Liver (tissue), 8 donors: ENCODE measurements at regions not wholly inside any gene's neighbourhood (a gene's known extent, or its start where the extent isn't known, plus 50 kb on each side); places are given as distances from the start of the nearest gene placed in this dataset.

Source experiments
- DNase-seq: peaks from one replicate; pipeline ENCODE4 v3.0.0-alpha.2; 2017; ENCODE audit warnings: low spot score
- H3K27ac ChIP-seq, 2 donors: one replicate each; pipeline ENCODE4 v1.7.0; 2013; ENCODE audit warnings: inconsistent platforms in 2 of 2, low read length in 2 of 2, control low read depth in 1 of 2, low read depth in 1 of 2, mild to moderate bottlenecking in 1 of 2
- H3K27me3 ChIP-seq, 4 donors: one replicate each; pipeline versions ENCODE4 v1.6.1 to v1.7.0; 2013; ENCODE audit warnings: low read length in 3 of 4, inconsistent platforms in 1 of 4, mild to moderate bottlenecking in 1 of 4, moderate library complexity in 1 of 4; ENCODE audit not compliant: control insufficient read depth in 4 of 4, insufficient read depth in 4 of 4
- H3K36me3 ChIP-seq, 4 donors: one replicate each; pipeline versions ENCODE4 v1.6.1 to v1.7.0; 2013; ENCODE audit warnings: low read length in 3 of 4, mild to moderate bottlenecking in 3 of 4, low read depth in 1 of 4, moderate library complexity in 1 of 4; ENCODE audit not compliant: control insufficient read depth in 4 of 4, insufficient read depth in 3 of 4
- H3K4me1 ChIP-seq, 4 donors: one replicate each; pipeline versions ENCODE4 v1.6.1 to v1.7.0; 2013; ENCODE audit warnings: low read length in 3 of 4, mild to moderate bottlenecking in 3 of 4, moderate library complexity in 1 of 4; ENCODE audit not compliant: control insufficient read depth in 4 of 4, insufficient read depth in 4 of 4
- H3K4me3 ChIP-seq, 3 donors: one replicate each; pipeline versions ENCODE4 v1.6.1 to v1.7.0; 2013; ENCODE audit warnings: low read length in 3 of 3, control low read depth in 1 of 3, low read depth in 1 of 3, mild to moderate bottlenecking in 1 of 3
- H3K9ac ChIP-seq, 2 donors: one replicate each; pipeline ENCODE4 v1.7.0; 2013; ENCODE audit warnings: low read length in 2 of 2, mild to moderate bottlenecking in 2 of 2, moderate library complexity in 2 of 2, control low read depth in 1 of 2, low read depth in 1 of 2
- H3K9me3 ChIP-seq, 4 donors: one replicate each; pipeline versions ENCODE4 v1.6.1 to v1.7.0; 2013; ENCODE audit warnings: low read length in 3 of 4; ENCODE audit not compliant: control insufficient read depth in 4 of 4
- EGR1 ChIP-seq, 2 donors: IDR thresholded peaks; 2 replicates each; pipeline ENCODE4 v1.6.1; 2016 to 2018; ENCODE audit warnings: antibody characterized with exemption in 2 of 2, low read depth in 2 of 2
- FOXA1 ChIP-seq: IDR thresholded peaks from 2 replicates; pipeline ENCODE4 v1.6.1; 2016; ENCODE audit warnings: antibody characterized with exemption
- FOXA2 ChIP-seq: IDR thresholded peaks from 2 replicates; pipeline ENCODE4 v1.6.1; 2016; ENCODE audit warnings: antibody characterized with exemption
- GABPA ChIP-seq, 2 donors: IDR thresholded peaks in 1 of 2; conservative IDR thresholded peaks in 1 of 2; 2 replicates each; pipeline ENCODE4 v1.6.1; 2016; ENCODE audit warnings: antibody characterized with exemption in 2 of 2, mild to moderate bottlenecking in 1 of 2, moderate library complexity in 1 of 2
- HNF4A ChIP-seq, 2 donors: conservative IDR thresholded peaks; 2 replicates each; pipeline ENCODE4 v1.6.1; 2016; ENCODE audit warnings: antibody characterized with exemption in 2 of 2, mild to moderate bottlenecking in 2 of 2
- HNF4G ChIP-seq: IDR thresholded peaks from 2 replicates; pipeline ENCODE4 v1.6.1; 2016; ENCODE audit warnings: antibody characterized with exemption
- JUND ChIP-seq, 2 donors: IDR thresholded peaks; 2 replicates each; pipeline ENCODE4 v1.6.1; 2016; ENCODE audit warnings: antibody characterized with exemption in 2 of 2
- NR2F2 ChIP-seq: IDR thresholded peaks from 2 replicates; pipeline ENCODE4 v1.6.1; 2016; ENCODE audit warnings: antibody characterized with exemption
- RAD21 ChIP-seq, 2 donors: IDR thresholded peaks; 2 replicates each; pipeline ENCODE4 v1.6.1; 2016; ENCODE audit warnings: antibody characterized with exemption in 2 of 2, mild to moderate bottlenecking in 2 of 2
- RXRA ChIP-seq, 2 donors: IDR thresholded peaks; 2 replicates each; pipeline ENCODE4 v1.6.1; 2017 to 2018; ENCODE audit warnings: antibody characterized with exemption in 2 of 2, mild to moderate bottlenecking in 1 of 2
- SP1 ChIP-seq: IDR thresholded peaks from 2 replicates; pipeline ENCODE4 v1.6.1; 2018; ENCODE audit warnings: antibody characterized with exemption, mild to moderate bottlenecking
- TAF1 ChIP-seq: conservative IDR thresholded peaks from 2 replicates; pipeline ENCODE4 v1.6.1; 2016; ENCODE audit warnings: antibody characterized with exemption, mild to moderate bottlenecking
- YY1 ChIP-seq: IDR thresholded peaks from 2 replicates; pipeline ENCODE4 v1.6.1; 2016; ENCODE audit warnings: antibody characterized with exemption, mild to moderate bottlenecking
- WGBS: extraction: QIAGEN DNeasy Blood & Tissue Kit; methylation state at CpG from one replicate; pipeline ENCODE4 v1.1.7; 2013; 5-methylcytosine and 5-hydroxymethylcytosine counted together
- TF ChIP-seq, protein P1 (sequence below): IDR thresholded peaks from 2 replicates; pipeline ENCODE4 v1.6.1; 2016; ENCODE audit warnings: antibody characterized with exemption
- TF ChIP-seq, protein P2 (sequence below): IDR thresholded peaks from 2 replicates; pipeline ENCODE4 v1.6.1; 2016; ENCODE audit warnings: antibody characterized with exemption, mild to moderate bottlenecking
- TF ChIP-seq, protein P3 (sequence below): IDR thresholded peaks from 2 replicates; pipeline ENCODE4 v1.6.1; 2016; ENCODE audit warnings: antibody characterized with exemption
- TF ChIP-seq, protein P4 (sequence below): IDR thresholded peaks from 2 replicates; pipeline ENCODE4 v1.6.1; 2016; ENCODE audit warnings: antibody characterized with exemption
- TF ChIP-seq, protein P5 (sequence below): fragments of 150-350 bp; IDR thresholded peaks from 2 replicates; pipeline ENCODE4 v1.5.1; 2017; ENCODE audit warnings: improper control_type of control experiment, low read depth, low read length; ENCODE audit not compliant: missing input control
- donor health status: healthy.
- donor health status: healthy.
- donor health status: healthy.
- donor health status: healthy.
- donor health status: healthy.

DNA sequence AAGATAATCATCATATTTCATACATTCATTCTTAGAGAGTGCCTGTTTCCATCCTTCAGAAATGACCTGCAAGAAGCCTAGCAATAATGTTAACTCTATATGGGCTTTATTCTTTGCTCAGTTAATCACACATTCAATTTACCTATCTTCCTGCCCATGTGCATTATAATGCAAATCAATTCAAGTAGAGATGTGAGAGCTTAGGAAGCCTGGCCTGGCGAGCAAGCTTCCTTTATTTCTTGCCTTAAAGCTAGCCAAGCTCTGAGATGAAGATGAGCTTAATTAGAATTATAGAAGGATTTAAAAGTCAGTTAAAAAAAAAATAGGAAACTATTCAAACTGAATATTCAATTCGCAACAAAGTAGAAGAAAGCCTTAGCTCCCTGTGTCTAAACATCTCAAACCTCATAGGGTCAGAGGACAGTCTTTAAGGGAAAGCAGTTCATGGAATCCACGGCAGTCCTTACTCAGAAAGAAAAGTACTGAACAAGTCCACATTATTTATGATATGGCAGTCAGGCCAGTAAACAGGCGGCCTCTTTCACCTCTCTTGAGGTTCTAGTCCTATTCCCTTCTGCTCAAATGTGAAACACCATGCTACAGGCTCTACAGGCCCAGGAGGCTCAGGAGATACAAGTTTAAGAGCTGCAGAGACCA, 214.1 kb downstream of the TFEC start:
- Histone ChIP-seq H3K4me3 (no peak overlapping the region), H3K36me3 (no peaks in the 10 kb centered on the region), H3K9me3 (no peaks in the 10 kb centered on the region), H3K9ac (no peak overlapping the region), H3K27ac (no peak overlapping the region), H3K4me1 (no peaks in the 10 kb centered on the region), H3K27me3 (no peaks in the 10 kb centered on the region)
- TF ChIP-seq GABPA (IDR thresholded peaks at IDR 0.05 in 1 of 2, conservative IDR thresholded peaks at IDR 0.05 in 1 of 2) = no peak
- no peak for TF ChIP-seq FOXA2
- TF ChIP-seq SP1 = no peak
- TF ChIP-seq HNF4G = no peak
- TF ChIP-seq, protein P1, sequence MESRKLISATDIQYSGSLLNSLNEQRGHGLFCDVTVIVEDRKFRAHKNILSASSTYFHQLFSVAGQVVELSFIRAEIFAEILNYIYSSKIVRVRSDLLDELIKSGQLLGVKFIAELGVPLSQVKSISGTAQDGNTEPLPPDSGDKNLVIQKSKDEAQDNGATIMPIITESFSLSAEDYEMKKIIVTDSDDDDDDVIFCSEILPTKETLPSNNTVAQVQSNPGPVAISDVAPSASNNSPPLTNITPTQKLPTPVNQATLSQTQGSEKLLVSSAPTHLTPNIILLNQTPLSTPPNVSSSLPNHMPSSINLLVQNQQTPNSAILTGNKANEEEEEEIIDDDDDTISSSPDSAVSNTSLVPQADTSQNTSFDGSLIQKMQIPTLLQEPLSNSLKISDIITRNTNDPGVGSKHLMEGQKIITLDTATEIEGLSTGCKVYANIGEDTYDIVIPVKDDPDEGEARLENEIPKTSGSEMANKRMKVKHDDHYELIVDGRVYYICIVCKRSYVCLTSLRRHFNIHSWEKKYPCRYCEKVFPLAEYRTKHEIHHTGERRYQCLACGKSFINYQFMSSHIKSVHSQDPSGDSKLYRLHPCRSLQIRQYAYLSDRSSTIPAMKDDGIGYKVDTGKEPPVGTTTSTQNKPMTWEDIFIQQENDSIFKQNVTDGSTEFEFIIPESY = no peak
- TF ChIP-seq JUND (IDR thresholded peaks at IDR 0.05) = no peak
- TF ChIP-seq EGR1 (IDR thresholded peaks at IDR 0.05; ENCODE audit: low read depth in 2 of 2) = no peak
- TF ChIP-seq, protein P2, sequence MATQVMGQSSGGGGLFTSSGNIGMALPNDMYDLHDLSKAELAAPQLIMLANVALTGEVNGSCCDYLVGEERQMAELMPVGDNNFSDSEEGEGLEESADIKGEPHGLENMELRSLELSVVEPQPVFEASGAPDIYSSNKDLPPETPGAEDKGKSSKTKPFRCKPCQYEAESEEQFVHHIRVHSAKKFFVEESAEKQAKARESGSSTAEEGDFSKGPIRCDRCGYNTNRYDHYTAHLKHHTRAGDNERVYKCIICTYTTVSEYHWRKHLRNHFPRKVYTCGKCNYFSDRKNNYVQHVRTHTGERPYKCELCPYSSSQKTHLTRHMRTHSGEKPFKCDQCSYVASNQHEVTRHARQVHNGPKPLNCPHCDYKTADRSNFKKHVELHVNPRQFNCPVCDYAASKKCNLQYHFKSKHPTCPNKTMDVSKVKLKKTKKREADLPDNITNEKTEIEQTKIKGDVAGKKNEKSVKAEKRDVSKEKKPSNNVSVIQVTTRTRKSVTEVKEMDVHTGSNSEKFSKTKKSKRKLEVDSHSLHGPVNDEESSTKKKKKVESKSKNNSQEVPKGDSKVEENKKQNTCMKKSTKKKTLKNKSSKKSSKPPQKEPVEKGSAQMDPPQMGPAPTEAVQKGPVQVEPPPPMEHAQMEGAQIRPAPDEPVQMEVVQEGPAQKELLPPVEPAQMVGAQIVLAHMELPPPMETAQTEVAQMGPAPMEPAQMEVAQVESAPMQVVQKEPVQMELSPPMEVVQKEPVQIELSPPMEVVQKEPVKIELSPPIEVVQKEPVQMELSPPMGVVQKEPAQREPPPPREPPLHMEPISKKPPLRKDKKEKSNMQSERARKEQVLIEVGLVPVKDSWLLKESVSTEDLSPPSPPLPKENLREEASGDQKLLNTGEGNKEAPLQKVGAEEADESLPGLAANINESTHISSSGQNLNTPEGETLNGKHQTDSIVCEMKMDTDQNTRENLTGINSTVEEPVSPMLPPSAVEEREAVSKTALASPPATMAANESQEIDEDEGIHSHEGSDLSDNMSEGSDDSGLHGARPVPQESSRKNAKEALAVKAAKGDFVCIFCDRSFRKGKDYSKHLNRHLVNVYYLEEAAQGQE = no peak
- no peak for TF ChIP-seq RXRA (IDR thresholded peaks at IDR 0.05)
- TF ChIP-seq YY1 = no peak
- no peak for TF ChIP-seq TAF1
- no peak for TF ChIP-seq FOXA1
- TF ChIP-seq, protein P3, sequence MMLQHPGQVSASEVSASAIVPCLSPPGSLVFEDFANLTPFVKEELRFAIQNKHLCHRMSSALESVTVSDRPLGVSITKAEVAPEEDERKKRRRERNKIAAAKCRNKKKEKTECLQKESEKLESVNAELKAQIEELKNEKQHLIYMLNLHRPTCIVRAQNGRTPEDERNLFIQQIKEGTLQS = no peak
- no peak for TF ChIP-seq HNF4A (conservative IDR thresholded peaks at IDR 0.05)
- no peak for TF ChIP-seq NR2F2
- no peak for TF ChIP-seq RAD21 (IDR thresholded peaks at IDR 0.05)
- TF ChIP-seq, protein P4, sequence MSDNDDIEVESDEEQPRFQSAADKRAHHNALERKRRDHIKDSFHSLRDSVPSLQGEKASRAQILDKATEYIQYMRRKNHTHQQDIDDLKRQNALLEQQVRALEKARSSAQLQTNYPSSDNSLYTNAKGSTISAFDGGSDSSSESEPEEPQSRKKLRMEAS = no peak
- TF ChIP-seq, protein P5, sequence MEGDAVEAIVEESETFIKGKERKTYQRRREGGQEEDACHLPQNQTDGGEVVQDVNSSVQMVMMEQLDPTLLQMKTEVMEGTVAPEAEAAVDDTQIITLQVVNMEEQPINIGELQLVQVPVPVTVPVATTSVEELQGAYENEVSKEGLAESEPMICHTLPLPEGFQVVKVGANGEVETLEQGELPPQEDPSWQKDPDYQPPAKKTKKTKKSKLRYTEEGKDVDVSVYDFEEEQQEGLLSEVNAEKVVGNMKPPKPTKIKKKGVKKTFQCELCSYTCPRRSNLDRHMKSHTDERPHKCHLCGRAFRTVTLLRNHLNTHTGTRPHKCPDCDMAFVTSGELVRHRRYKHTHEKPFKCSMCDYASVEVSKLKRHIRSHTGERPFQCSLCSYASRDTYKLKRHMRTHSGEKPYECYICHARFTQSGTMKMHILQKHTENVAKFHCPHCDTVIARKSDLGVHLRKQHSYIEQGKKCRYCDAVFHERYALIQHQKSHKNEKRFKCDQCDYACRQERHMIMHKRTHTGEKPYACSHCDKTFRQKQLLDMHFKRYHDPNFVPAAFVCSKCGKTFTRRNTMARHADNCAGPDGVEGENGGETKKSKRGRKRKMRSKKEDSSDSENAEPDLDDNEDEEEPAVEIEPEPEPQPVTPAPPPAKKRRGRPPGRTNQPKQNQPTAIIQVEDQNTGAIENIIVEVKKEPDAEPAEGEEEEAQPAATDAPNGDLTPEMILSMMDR = no peak
- no peak for DNase-seq
- WGBS = 56% methylated on average over 4 of the region's 4 CpGs
